Natural killer cell treated with Interleukin-12 subunit alpha and Interleukin-12 subunit beta and Interleukin-15 and Interleukin-18, amount 100 ng/mL, for 72 hours (primary cell): ENCODE measurements at regions not wholly inside any gene's neighbourhood (a gene's known extent, or its start where the extent isn't known, plus 50 kb on each side); places are given as distances from the start of the nearest gene placed in this dataset.
A peak's percentile ranks its signal among the peaks of the same experiment; 100 is the strongest.
"Not testable (repeated sequence)": the region's sequence is repeated elsewhere in the genome, so short reads cannot be mapped to it uniquely, and the experiment has no call there.

Experiments used
- ATAC-seq, 2 donors: fragments of 150-1000 bp; cut with Tn5 transposase in 1 of 2; sonication (Bioruptor Pico), chemical (Tn5 transposase) in 1 of 2; 2 replicates each; pipeline ENCODE4 v1.10.0; 2021
- DNase-seq: peaks from one replicate; pipeline ENCODE4 v3.0.0; 2022; ENCODE audit warnings: low spot score
- H3K27ac Mint-ChIP-seq, 2 donors: 1 replicate in 1 of 2; 2 replicates in 1 of 2; pipeline ENCODE4 v1.8.0; 2022; ENCODE audit warnings: mixed read lengths in 2 of 2, mild to moderate bottlenecking in 1 of 2, moderate library complexity in 1 of 2
- H3K27me3 Mint-ChIP-seq, 2 donors: 1 replicate in 1 of 2; 2 replicates in 1 of 2; pipeline ENCODE4 v1.8.0; 2022; ENCODE audit warnings: mixed read lengths in 2 of 2
- H3K36me3 Mint-ChIP-seq: one replicate; pipeline ENCODE4 v1.8.0; 2022; ENCODE audit warnings: mixed read lengths
- H3K4me1 Mint-ChIP-seq, 2 donors: 1 replicate in 1 of 2; 2 replicates in 1 of 2; pipeline ENCODE4 v1.8.0; 2022; ENCODE audit warnings: low read depth in 2 of 2, mixed read lengths in 2 of 2, mild to moderate bottlenecking in 1 of 2
- H3K4me3 Mint-ChIP-seq: one replicate; pipeline ENCODE4 v1.8.0; 2022; ENCODE audit warnings: mixed read lengths
- H3K9me3 Mint-ChIP-seq: 2 replicates; pipeline ENCODE4 v1.8.0; 2022; ENCODE audit warnings: mixed read lengths

DNA sequence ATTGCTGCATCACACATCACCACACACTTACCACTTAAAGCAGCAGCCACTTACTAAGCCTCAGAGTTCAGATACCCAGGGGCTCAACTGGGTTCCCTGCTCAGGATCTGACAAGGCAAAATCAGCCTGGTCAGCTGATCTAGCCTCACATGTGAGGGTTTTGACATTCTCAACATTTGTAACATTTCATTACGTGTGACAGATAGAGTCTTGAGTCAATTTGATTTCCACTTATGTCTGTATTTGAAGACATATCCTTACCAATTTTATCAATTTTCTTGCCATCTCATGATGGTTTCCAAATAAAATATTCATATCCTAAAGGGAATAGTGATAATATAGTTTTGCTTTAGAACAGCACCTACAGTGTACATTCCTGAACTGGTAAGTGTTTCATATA lies 494.7 kb upstream of the PFKP start:
- ATAC-seq: no peak
- peaks cover 3% of the 10 kb centered on the region for H3K9me3 Mint-ChIP-seq
- H3K4me3 Mint-ChIP-seq: no peak overlapping the region
- no peaks in the 10 kb centered on the region for H3K36me3 Mint-ChIP-seq
- H3K27me3 Mint-ChIP-seq: peaks cover 0 to 23% of the 10 kb centered on the region in 2 donors
- H3K4me1 Mint-ChIP-seq: no peaks in the 10 kb centered on the region
- no peak overlapping the region for H3K27ac Mint-ChIP-seq
- no peak for DNase-seq

DNA sequence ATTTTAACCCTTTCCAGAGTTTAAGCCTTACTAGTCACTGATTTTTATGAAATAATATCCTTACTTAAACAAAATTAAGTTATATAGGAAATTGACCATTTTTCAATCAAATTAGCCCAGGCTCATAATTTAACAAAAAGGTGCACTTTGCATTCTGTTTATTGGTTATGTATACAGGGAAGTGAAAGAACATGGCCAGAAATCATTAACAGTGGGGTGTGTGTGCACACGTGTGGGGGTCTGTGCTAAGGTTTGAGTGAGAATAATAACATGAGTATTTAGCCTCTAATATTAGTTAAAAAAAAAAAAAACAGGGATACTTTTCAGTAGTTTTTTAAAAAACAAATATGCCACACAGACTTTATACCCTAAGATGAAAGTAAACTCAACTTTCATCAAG lies 510.5 kb upstream of the PFKP start:
- no peak for ATAC-seq
- Mint-ChIP-seq H3K4me3 (no peak overlapping the region), H3K27ac (no peak overlapping the region), H3K27me3 (peaks cover 0 to 8% of the 10 kb centered on the region in 2 donors), H3K4me1 (no peaks in the 10 kb centered on the region), H3K9me3 (no peaks in the 10 kb centered on the region), H3K36me3 (no peaks in the 10 kb centered on the region)
- DNase-seq: no peak

DNA sequence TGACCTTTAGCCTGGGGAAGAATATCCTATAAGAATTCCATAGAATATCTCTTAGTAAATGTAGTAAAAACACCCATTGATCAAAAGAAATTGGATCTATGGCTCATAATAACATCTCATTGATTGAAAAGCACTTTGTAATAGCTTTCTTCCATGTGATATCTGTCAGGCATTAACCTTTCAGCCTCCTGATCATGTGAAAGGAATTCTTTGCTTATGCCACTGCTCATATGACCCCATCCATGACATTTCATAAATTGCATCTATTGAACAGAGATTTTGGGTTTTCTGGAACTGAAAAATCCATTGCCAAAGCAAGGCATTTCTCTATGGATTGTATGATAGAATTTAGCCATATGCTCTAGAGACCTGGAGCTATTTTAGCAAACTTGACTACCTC lies 519.3 kb upstream of the PFKP start:
- Mint-ChIP-seq H3K36me3 (no peaks in the 10 kb centered on the region), H3K4me1 (no peaks in the 10 kb centered on the region), H3K9me3 (no peaks in the 10 kb centered on the region), H3K4me3 (no peak overlapping the region), H3K27me3 (peaks cover 0 to 6% of the 10 kb centered on the region in 2 donors), H3K27ac (no peak overlapping the region)
- ATAC-seq (no peak), DNase-seq (no peak)

DNA sequence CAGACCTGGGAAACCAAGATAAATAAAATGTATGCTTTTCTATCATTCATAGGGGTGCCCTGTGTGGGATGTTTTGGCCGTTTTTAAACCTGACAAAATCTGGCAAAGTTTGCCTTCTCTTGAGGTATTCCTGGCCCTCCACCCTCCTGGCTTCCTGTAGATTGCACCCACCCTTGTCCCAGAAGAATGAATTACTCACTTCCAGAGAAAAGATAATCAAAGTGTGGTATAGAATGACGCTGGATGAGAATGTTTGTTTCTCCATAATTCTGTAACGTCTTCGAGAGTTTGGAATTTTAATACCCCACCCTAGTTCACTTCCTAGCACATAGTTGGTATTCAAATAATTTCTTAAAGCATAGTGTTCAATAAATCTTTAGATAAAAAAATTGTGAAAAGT lies 519.7 kb upstream of the PFKP start:
- Mint-ChIP-seq H3K4me3 (no peak overlapping the region), H3K27me3 (peaks cover 0 to 11% of the 10 kb centered on the region in 2 donors), H3K36me3 (no peaks in the 10 kb centered on the region), H3K9me3 (no peaks in the 10 kb centered on the region), H3K27ac (no peak overlapping the region), H3K4me1 (no peaks in the 10 kb centered on the region)
- DNase-seq (no peak), ATAC-seq (no peak)

DNA sequence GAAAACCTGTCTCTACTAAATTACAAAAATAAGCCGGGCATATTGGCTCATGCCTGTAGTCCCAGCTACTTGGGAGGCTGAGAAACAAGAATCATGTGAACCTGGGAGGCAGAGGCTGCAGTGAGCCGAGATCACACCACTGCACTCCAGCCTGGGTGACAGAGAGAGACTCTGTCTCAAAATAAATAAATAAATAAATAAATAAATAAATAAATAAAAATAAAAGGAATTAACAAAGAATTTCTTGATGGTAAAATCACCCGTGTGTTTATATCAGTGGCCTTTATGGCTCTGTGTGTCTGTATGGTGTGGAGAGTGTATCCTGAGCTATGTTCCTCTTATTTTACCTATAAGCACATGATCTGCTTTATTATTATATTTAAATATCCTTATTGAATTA lies 520.5 kb upstream of the PFKP start:
- not testable (repeated sequence) for H3K27ac Mint-ChIP-seq, H3K9me3 Mint-ChIP-seq, H3K4me1 Mint-ChIP-seq, H3K36me3 Mint-ChIP-seq, H3K4me3 Mint-ChIP-seq, ATAC-seq, DNase-seq
- peaks cover 0 to 11% of the 10 kb centered on the region in 2 donors for H3K27me3 Mint-ChIP-seq

DNA sequence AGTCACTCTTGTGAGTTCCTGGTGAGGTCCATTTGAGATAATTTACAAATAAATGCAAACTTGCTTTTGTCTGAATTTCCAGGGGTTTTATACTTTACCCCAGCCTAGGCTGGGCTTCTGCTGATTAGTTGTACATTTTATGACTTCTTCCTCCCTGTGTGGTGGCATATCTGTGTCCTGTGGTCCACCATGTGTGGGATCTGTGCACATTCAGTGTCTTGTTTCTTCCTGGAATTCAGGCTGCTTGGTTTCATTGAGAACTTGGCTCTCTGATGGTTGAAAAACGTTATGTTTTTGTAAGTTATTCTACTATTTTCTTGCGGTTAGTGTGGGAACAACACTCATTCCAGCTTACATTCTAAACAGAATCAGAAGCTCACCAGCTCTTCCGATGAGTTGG lies 523.4 kb upstream of the PFKP start:
- Mint-ChIP-seq H3K36me3 (no peaks in the 10 kb centered on the region), H3K27ac (no peak overlapping the region), H3K9me3 (no peaks in the 10 kb centered on the region), H3K4me3 (no peak overlapping the region), H3K27me3 (peaks cover 0 to 11% of the 10 kb centered on the region in 2 donors), H3K4me1 (no peaks in the 10 kb centered on the region)
- DNase-seq: no peak
- ATAC-seq: no peak

DNA sequence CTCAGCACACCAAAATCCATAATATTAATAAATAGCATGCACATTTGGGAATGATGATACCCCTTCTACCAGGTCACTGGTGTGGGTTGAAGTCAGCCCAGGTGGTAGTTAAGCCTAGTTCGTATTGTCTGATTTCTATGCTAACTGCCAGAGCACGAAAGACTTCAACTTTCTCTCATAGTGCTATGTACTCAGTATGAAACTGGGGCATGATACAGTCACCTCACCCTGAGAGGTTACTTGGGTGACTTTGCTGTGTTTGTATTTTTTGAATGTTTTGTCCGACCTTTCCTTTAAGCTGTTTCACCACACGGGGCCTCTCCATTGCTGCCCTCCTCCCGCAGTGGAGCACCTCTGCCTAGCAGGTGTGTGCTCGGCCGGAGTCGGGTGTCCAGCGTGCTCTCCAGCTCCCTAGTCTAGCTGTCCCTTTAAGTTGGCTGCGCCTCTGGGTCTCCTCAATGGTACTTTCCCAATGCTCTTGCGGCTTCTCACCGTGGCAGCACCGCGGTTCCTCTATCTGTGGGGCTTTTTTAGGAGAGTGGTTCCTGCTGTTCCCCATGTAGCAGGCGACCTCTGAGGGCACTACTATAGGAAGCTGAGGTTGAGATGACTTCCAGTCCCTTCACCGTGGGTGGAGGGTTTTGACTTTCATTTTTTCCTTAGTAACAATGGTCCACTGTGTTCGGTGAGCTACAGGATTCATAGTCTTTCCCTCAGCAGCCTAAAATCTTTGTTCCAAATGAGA lies 524.0 kb upstream of the PFKP start:
- no peak overlapping the region for H3K27ac Mint-ChIP-seq

DNA sequence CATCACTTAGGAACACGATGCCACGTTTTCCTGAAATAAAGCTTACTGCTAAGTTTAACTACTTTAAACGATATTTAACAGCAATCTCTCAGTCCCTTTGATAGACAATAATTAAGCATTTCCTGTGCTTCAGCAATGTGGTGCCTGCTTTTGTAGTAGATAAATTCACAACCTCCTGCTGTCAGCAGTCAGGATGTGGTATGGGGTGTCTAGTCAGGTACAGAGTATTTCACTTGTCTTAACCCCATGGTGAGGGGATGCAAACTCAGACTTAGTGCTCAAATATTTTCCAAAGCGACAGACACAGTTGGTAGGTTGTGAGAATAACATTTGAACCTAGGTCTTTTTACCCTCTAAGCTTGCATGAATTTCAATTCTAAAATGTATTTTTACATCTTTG lies 526.2 kb upstream of the PFKP start:
- Mint-ChIP-seq H3K9me3 (no peaks in the 10 kb centered on the region), H3K27me3 (peaks cover 0 to 11% of the 10 kb centered on the region in 2 donors), H3K27ac (no peak overlapping the region), H3K4me1 (no peaks in the 10 kb centered on the region), H3K4me3 (no peak overlapping the region), H3K36me3 (no peaks in the 10 kb centered on the region)
- DNase-seq: no peak
- ATAC-seq: no peak

More for the DNA sequence above, 524.0 kb upstream of the PFKP start:
- H3K36me3 Mint-ChIP-seq: no peaks in the 10 kb centered on the region
- H3K9me3 Mint-ChIP-seq: no peaks in the 10 kb centered on the region
- ATAC-seq (no peak), DNase-seq (no peak)
- no peaks in the 10 kb centered on the region for H3K4me1 Mint-ChIP-seq
- H3K27me3 Mint-ChIP-seq: peaks cover 0 to 11% of the 10 kb centered on the region in 2 donors
- no peak overlapping the region for H3K4me3 Mint-ChIP-seq

DNA sequence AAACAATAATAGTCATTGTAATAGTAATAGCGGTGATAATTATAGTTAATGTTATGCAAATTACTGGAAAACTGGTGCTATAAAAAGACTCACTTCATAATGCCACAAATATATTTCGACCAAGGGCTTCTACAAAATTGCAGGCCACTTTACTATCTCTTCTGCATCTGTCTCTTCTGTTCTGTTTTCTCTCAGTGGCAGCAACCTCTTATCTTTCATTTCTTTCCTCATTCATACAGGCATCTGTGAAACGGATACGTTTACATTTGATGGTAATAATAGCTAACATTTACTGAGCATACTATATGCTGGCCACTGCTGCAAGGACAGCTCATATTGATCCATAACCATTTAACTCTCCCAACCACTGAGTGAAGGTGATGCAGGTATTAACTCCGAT lies 537.4 kb upstream of the PFKP start:
- Mint-ChIP-seq H3K4me1 (no peaks in the 10 kb centered on the region), H3K36me3 (no peaks in the 10 kb centered on the region), H3K9me3 (no peaks in the 10 kb centered on the region), H3K27me3 (peaks cover 0 to 8% of the 10 kb centered on the region in 2 donors), H3K27ac (no peak overlapping the region), H3K4me3 (no peak overlapping the region)
- ATAC-seq (no peak), DNase-seq (no peak)

DNA sequence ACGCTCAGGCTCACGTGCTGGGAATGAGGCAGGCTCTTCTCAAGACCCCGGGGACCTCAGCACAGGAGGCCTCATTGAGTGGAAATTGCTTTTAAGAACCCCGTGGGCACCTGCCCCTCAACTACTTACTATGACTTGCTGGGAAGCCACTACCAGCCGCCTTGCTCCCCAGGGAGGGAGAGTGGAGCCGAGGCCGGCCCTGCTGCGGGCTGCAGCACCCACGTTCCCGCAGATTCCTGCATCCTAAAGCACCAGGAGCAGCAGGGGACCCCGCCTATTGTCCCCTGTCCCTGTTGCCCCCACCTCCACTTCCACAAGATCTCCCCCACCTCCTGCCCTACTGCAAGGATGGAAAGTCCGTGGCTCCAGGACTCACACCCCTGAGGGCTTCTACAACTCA lies 541.6 kb upstream of the PFKP start:
- Mint-ChIP-seq H3K36me3 (peaks cover 5% of the 10 kb centered on the region), H3K27me3 (no peaks in the 10 kb centered on the region), H3K4me3 (no peak overlapping the region), H3K9me3 (peaks cover 3% of the 10 kb centered on the region), H3K4me1 (no peaks in the 10 kb centered on the region), H3K27ac (no peak overlapping the region)
- DNase-seq (no peak), ATAC-seq (peak in 1 of 2 donors; percentile 27)

DNA sequence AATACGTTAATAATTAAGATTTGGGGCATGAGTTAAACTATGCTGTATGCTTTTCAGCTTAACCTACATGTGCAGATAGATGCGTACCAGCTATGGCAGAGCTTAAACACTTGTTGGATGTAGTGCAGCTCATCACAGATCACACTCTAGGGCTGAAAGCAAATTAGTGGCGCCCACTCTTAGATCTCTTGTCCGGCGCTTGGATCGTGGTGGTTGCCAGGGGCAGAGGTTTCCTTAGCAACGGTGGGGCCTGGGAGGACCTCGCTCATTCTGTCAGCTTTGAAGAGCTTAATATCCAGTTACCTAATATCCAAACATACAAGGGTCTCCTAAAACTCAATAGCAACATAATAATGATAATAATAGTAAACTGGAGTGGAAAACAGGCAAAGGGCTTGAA lies 548.2 kb upstream of the PFKP start:
- no peak for ATAC-seq
- Mint-ChIP-seq H3K36me3 (peaks cover 3% of the 10 kb centered on the region), H3K9me3 (peaks cover 3% of the 10 kb centered on the region)

DNA sequence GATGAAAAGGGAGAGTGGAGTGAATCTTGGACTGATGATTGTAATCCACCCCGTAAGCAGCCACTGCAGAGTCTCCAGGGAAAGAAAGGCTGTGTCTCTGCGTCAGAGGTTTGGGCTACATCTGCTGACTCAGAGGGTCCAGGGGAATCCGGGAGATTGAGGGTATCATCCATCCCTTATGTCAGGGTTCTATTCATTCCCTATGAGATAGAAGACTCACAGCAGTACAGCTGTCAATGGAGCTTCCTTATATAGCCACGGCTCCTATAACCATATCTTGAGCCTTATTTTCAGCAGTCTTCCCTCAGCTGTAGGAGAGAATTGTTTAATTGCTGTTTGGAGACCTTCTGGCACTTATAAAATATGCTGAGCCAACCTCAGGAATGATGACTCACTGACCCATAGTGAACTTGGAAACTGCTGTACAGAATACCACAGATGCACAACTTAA lies 558.2 kb upstream of the PFKP start:
- no peak overlapping the region for H3K4me3 Mint-ChIP-seq
- H3K9me3 Mint-ChIP-seq: peaks cover 5% of the 10 kb centered on the region
- H3K4me1 Mint-ChIP-seq: no peaks in the 10 kb centered on the region
- no peak overlapping the region for H3K27ac Mint-ChIP-seq
- DNase-seq (no peak), ATAC-seq (no peak)
- H3K27me3 Mint-ChIP-seq: peaks cover 0 to 16% of the 10 kb centered on the region in 2 donors
- no peaks in the 10 kb centered on the region for H3K36me3 Mint-ChIP-seq

More for the DNA sequence above, 548.2 kb upstream of the PFKP start:
- Mint-ChIP-seq H3K4me3 (no peak overlapping the region), H3K27me3 (no peaks in the 10 kb centered on the region), H3K27ac (no peak overlapping the region), H3K4me1 (no peaks in the 10 kb centered on the region)
- no peak for DNase-seq

DNA sequence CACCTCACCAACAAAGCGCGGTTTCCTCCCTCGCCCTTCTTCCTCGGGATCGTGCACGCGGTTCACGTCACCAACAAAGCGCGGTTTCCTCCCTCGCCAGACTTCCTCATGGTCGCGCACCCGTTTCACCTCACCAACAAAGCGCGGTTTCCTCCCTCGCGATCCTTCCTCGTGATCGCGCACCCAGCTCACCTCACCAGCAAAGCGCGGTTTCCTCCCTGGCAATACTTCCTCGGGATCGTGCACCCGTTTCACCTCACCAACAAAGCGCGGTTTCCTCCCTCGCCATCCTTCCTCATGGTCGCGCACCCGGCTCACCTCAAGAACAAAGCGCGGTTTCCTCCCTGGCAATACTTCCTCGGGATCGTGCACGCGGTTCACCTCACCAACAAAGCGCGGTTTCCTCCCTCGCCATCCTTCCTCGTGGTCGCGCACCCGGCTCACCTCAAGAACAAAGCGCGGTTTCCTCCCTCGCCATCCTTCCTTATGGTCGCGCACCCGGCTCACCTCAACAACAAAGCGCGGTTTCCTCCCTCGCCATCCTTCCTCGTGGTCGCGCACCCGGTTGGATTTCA lies 565.9 kb upstream of the PFKP start:
- H3K36me3 Mint-ChIP-seq, DNase-seq, H3K4me3 Mint-ChIP-seq, ATAC-seq, H3K4me1 Mint-ChIP-seq, H3K27ac Mint-ChIP-seq: not testable (repeated sequence)
- peaks cover 19% of the 10 kb centered on the region for H3K9me3 Mint-ChIP-seq
- H3K27me3 Mint-ChIP-seq: peaks cover 0 to 22% of the 10 kb centered on the region in 2 donors

DNA sequence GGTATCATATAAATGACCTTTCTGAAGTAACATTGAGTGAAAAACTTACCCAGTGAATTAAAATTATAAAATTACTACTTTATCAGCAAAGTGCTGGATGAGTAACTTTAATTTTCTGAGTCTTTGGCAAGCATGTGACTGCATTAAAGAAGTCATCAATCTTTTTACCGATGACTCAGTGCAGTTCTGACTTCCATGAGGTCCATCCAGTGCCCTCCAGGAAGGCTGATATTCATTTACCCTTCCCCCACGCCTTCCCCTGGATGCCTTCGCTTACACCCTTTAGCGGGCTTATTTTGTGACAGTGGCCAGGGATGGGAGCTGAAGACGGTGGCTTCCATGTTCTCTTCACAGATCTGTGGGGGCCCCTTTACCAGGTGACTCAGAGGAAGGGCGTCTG lies 572.9 kb upstream of the PFKP start:
- H3K36me3 Mint-ChIP-seq: no peaks in the 10 kb centered on the region
- no peak overlapping the region for H3K27ac Mint-ChIP-seq
- H3K9me3 Mint-ChIP-seq: peaks cover 10% of the 10 kb centered on the region
- H3K4me1 Mint-ChIP-seq: no peaks in the 10 kb centered on the region
- no peak for DNase-seq
- no peak overlapping the region for H3K4me3 Mint-ChIP-seq
- ATAC-seq: no peak
- H3K27me3 Mint-ChIP-seq: peaks cover 0 to 13% of the 10 kb centered on the region in 2 donors
